ENCODE measurements at regions not wholly inside any gene's neighbourhood (a gene's known extent, or its start where the extent isn't known, plus 50 kb on each side); places are given as distances from the start of the nearest gene placed in this dataset.
A peak's percentile ranks its signal among the peaks of the same experiment; 100 is the strongest.
"Not testable (repeated sequence)": the region's sequence is repeated elsewhere in the genome, so short reads cannot be mapped to it uniquely, and the experiment has no call there.

DNA sequence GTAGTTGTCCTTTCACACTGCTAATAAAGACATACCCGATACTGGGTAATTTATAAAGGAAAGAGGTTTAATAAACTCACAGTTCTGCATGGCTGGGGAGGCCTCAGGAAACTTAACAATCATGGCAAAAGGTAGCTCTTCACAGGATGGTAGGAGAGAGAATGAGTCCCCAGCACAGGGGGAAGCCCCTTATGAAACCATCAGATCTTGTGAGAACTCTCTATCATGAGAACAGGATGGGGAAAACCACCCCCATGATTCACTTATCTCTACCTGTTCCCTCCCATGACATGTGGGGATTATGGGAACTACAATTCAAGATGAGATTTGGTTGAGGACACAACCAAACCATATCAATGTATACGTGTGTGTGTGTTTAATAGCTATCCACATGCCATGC is 983.1 kb downstream of the C4orf33 start:
- not testable (repeated sequence) for H3K27ac Mint-ChIP-seq; ATAC-seq (ENCODE audit: low read depth in 2 of 2); H3K4me1 Mint-ChIP-seq; H3K36me3 ChIP-seq (ENCODE audit: control insufficient read depth, insufficient read depth, low read length); H3K27me3 Mint-ChIP-seq; H3K9me3 Mint-ChIP-seq; DNase-seq; H3K4me3 Mint-ChIP-seq; H3K27me3 ChIP-seq (ENCODE audit: control insufficient read depth, insufficient read depth, low read length); H3K4me1 ChIP-seq (ENCODE audit: control insufficient read depth, insufficient read depth, low read length, poor library complexity, severe bottlenecking); H3K9me3 ChIP-seq (ENCODE audit: control insufficient read depth in 2 of 2, low read length in 2 of 2); H3K27ac ChIP-seq (ENCODE audit: insufficient read depth, low read length, poor library complexity, severe bottlenecking); H3K4me3 ChIP-seq (ENCODE audit: low read depth, low read length); H3K36me3 Mint-ChIP-seq

DNA sequence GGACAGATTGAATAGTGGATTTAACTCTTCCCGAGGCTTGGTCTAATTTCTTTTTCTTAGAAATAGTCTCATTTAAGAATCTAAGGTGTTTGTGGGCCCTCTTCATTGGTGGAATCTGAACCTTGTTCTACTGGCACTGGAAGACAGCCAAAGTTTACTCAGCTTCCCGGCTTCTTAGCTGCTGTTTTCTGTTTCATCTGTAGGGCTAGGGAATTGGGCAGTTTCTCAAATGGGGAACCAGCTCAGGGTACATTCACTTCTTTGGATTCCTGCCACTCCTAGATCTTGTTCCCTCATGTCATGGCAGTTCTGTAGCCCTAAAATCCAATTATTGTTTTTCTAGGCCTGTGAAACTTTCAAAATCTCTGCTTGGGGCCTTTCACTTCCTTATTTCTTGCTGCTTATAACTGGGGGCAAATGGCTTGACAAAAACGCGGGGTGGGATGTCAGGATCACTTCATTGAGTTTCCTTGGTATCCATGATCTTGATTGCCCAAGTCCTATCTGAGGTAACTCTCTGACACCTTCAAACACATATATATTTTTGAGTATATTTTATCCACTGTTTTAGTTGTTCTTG is 985.0 kb downstream of the C4orf33 start:
- H3K4me3 Mint-ChIP-seq = no peak overlapping the region
- ATAC-seq (ENCODE audit: low read depth in 2 of 2) = no peak
- no peaks in the 10 kb centered on the region for H3K36me3 ChIP-seq (ENCODE audit: control insufficient read depth, insufficient read depth, low read length)
- H3K27me3 ChIP-seq (ENCODE audit: control insufficient read depth, insufficient read depth, low read length) = no peaks in the 10 kb centered on the region
- H3K27ac Mint-ChIP-seq = peak overlapping the region in 1 of 3 donors; percentile 40
- H3K27ac ChIP-seq (ENCODE audit: insufficient read depth, low read length, poor library complexity, severe bottlenecking) = no peak overlapping the region
- no peak overlapping the region for H3K4me3 ChIP-seq (ENCODE audit: low read depth, low read length)
- H3K9me3 ChIP-seq (ENCODE audit: control insufficient read depth in 2 of 2, low read length in 2 of 2) = peaks cover 0 to 3% of the 10 kb centered on the region in 2 experiments
- peaks cover 0 to 5% (median 1%) of the 10 kb centered on the region in 7 donors for H3K9me3 Mint-ChIP-seq
- no peaks in the 10 kb centered on the region for H3K4me1 ChIP-seq (ENCODE audit: control insufficient read depth, insufficient read depth, low read length, poor library complexity, severe bottlenecking)
- no peaks in the 10 kb centered on the region for H3K27me3 Mint-ChIP-seq
- no peaks in the 10 kb centered on the region for H3K36me3 Mint-ChIP-seq
- no peaks in the 10 kb centered on the region for H3K4me1 Mint-ChIP-seq
- no peak for DNase-seq

DNA sequence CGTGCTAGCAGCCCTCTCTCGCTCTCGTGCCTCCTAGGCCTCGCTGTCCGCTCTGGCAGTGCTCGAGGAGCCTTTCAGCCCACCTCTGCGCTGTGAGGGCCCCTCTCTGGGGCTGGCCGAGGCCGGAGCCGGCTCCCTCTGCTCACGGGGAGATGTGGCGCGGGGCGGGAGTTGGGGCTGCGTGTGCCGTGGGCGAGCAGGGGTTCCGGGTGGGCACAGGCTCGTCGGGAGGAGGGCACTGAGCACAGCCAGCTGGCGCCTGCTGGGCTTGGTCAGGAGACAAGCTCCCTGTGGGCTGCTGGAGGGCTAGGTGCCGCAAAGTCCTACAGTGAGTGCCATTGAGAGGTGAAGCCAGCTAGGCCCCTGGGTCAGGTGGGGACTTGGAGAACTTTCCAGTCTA is 994.5 kb downstream of the C4orf33 start:
- Mint-ChIP-seq H3K9me3 (peaks cover 0 to 13% (median 6%) of the 10 kb centered on the region in 7 donors), H3K27ac (no peak overlapping the region), H3K27me3 (no peaks in the 10 kb centered on the region), H3K4me3 (no peak overlapping the region), H3K4me1 (no peaks in the 10 kb centered on the region), H3K36me3 (no peaks in the 10 kb centered on the region)
- Histone ChIP-seq H3K27ac (ENCODE audit: insufficient read depth, low read length, poor library complexity, severe bottlenecking) (no peak overlapping the region), H3K36me3 (ENCODE audit: control insufficient read depth, insufficient read depth, low read length) (no peaks in the 10 kb centered on the region), H3K4me3 (ENCODE audit: low read depth, low read length) (no peak overlapping the region), H3K27me3 (ENCODE audit: control insufficient read depth, insufficient read depth, low read length) (no peaks in the 10 kb centered on the region), H3K4me1 (ENCODE audit: control insufficient read depth, insufficient read depth, low read length, poor library complexity, severe bottlenecking) (no peaks in the 10 kb centered on the region), H3K9me3 (ENCODE audit: control insufficient read depth in 2 of 2, low read length in 2 of 2) (peaks cover 0 to 8% of the 10 kb centered on the region in 2 experiments)
- ATAC-seq (ENCODE audit: low read depth in 2 of 2) = no peak
- no peak for DNase-seq

DNA sequence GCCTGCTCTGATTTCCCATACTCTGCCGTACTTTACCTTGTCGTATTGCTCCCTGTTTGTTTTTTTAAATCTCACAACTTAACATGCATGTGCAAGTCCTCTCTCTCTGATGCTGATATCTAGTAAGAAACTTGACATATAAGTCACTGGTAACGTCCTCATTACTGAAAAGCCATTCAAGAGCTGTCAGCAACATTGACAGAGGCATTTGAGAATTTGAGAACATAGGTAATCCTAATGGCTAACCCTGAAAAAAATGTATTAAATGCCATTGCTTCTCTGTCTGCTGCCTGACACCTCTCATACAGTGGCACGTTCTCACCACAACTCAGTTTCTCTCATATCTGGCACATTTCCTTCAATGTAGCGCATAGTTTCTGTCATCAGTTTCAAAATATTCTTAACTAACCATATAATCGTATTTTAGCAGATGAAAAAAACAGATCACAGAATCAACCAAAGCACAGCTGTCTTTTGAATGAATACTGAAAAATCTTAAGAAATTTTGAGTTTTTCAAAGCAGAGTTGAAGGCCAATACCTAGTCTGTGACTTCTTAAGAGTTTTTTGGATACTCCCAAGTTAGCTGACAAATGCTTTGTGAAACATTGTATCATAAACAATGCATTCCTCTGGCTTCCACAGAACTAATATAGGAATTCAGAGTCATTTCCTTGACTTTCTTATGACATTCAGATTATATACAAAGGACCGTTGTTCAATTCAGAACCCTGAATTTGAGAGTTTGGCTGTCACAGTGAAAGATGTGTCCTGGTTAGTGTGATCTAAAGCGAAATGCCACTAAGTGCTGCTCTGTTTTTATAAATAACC is 996.4 kb downstream of the C4orf33 start:
- peak overlapping the region in 1 of 4 donors; percentile 66 for H3K4me3 Mint-ChIP-seq

DNA sequence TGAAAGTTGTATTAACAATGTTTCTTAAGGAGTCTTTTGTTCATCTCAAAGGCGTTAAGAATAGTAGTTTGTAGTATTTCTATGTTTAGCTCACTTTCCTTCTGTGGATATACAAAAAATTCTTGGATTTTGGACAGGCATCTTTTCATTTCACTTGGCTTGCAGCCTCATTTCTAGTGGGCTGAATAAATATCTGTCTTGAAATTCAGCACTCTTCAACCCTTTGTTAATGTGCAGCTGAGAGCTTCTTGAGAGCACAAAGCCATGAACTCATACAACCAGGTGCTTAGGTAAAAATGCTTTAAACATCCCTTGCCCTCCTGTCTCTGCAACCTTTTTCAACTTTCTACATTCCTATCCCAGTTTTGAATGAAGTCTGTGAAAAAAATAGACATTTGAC is 1003.2 kb downstream of the C4orf33 start:
- no peaks in the 10 kb centered on the region for H3K4me1 Mint-ChIP-seq
- Histone ChIP-seq H3K4me3 (ENCODE audit: low read depth, low read length) (no peak overlapping the region), H3K27ac (ENCODE audit: insufficient read depth, low read length, poor library complexity, severe bottlenecking) (no peak overlapping the region), H3K27me3 (ENCODE audit: control insufficient read depth, insufficient read depth, low read length) (no peaks in the 10 kb centered on the region), H3K36me3 (ENCODE audit: control insufficient read depth, insufficient read depth, low read length) (no peaks in the 10 kb centered on the region), H3K4me1 (ENCODE audit: control insufficient read depth, insufficient read depth, low read length, poor library complexity, severe bottlenecking) (no peaks in the 10 kb centered on the region), H3K9me3 (ENCODE audit: control insufficient read depth in 2 of 2, low read length in 2 of 2) (no peaks in the 10 kb centered on the region)
- H3K27me3 Mint-ChIP-seq = no peaks in the 10 kb centered on the region
- H3K4me3 Mint-ChIP-seq = no peak overlapping the region
- no peak for DNase-seq
- no peaks in the 10 kb centered on the region for H3K36me3 Mint-ChIP-seq
- peaks cover 0 to 6% (median 3%) of the 10 kb centered on the region in 7 donors for H3K9me3 Mint-ChIP-seq
- H3K27ac Mint-ChIP-seq = no peak overlapping the region
- ATAC-seq (ENCODE audit: low read depth in 2 of 2) = no peak

More for the DNA sequence above, 996.4 kb downstream of the C4orf33 start:
- no peak for ATAC-seq (ENCODE audit: low read depth in 2 of 2)
- Mint-ChIP-seq H3K27me3 (no peaks in the 10 kb centered on the region), H3K4me1 (no peaks in the 10 kb centered on the region), H3K36me3 (no peaks in the 10 kb centered on the region), H3K27ac (no peak overlapping the region), H3K9me3 (peaks cover 0 to 13% (median 6%) of the 10 kb centered on the region in 7 donors)
- DNase-seq = no peak
- H3K27ac ChIP-seq (ENCODE audit: insufficient read depth, low read length, poor library complexity, severe bottlenecking) = no peak overlapping the region
- no peaks in the 10 kb centered on the region for H3K36me3 ChIP-seq (ENCODE audit: control insufficient read depth, insufficient read depth, low read length)
- H3K4me3 ChIP-seq (ENCODE audit: low read depth, low read length) = no peak overlapping the region
- H3K9me3 ChIP-seq (ENCODE audit: control insufficient read depth in 2 of 2, low read length in 2 of 2) = peaks cover 0 to 5% of the 10 kb centered on the region in 2 experiments
- no peaks in the 10 kb centered on the region for H3K27me3 ChIP-seq (ENCODE audit: control insufficient read depth, insufficient read depth, low read length)
- H3K4me1 ChIP-seq (ENCODE audit: control insufficient read depth, insufficient read depth, low read length, poor library complexity, severe bottlenecking) = no peaks in the 10 kb centered on the region

DNA sequence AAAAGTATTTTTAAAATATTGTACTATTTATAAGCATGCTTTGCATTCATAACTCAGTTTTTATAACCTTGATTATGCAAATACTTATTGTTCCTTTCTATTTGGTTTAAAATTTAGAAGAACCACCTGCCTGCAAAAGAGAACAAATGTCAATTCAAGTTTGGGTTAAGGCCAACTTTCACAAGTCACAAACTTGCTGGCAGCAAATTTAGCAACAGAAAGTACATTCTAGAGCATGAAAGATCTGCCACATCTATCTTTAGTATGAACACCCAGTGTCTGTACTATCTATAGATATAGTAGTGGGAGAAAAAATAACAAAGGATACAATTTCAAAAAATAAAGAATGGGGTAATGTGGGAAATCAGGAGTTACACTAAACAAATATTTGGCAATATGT is 1014.2 kb downstream of the C4orf33 start:
- no peak for ATAC-seq (ENCODE audit: low read depth in 2 of 2)
- H3K27ac Mint-ChIP-seq = no peak overlapping the region

DNA sequence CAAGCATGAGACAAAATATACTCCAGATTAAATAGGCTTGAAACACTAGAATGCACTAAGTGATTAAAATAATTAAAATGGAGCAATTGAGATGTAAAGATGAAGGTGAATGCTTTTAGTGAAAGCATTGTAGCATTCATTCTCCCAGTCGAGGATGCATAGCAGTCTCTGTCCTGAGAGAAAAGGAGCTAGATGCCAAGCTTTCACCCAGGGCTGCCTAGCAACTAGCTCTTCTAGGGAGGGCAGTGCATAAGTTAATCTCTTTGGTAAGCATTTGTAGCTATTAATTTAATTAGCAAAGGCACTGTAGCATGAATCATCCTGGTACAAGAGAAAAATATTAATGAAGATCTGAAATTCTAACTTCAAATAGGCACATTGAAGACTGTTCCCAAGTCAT is 1014.8 kb downstream of the C4orf33 start:
- Histone ChIP-seq H3K27me3 (ENCODE audit: control insufficient read depth, insufficient read depth, low read length) (no peaks in the 10 kb centered on the region), H3K4me3 (ENCODE audit: low read depth, low read length) (no peak overlapping the region), H3K36me3 (ENCODE audit: control insufficient read depth, insufficient read depth, low read length) (no peaks in the 10 kb centered on the region), H3K4me1 (ENCODE audit: control insufficient read depth, insufficient read depth, low read length, poor library complexity, severe bottlenecking) (no peaks in the 10 kb centered on the region), H3K9me3 (ENCODE audit: control insufficient read depth in 2 of 2, low read length in 2 of 2) (no peaks in the 10 kb centered on the region), H3K27ac (ENCODE audit: insufficient read depth, low read length, poor library complexity, severe bottlenecking) (no peak overlapping the region)
- no peaks in the 10 kb centered on the region for H3K27me3 Mint-ChIP-seq
- H3K4me1 Mint-ChIP-seq = no peaks in the 10 kb centered on the region
- H3K4me3 Mint-ChIP-seq = no peak overlapping the region
- no peak overlapping the region for H3K27ac Mint-ChIP-seq
- no peak for DNase-seq
- no peaks in the 10 kb centered on the region for H3K36me3 Mint-ChIP-seq
- no peak for ATAC-seq (ENCODE audit: low read depth in 2 of 2)
- H3K9me3 Mint-ChIP-seq = peaks cover 2 to 25% (median 6%) of the 10 kb centered on the region in 7 donors

More for the DNA sequence above, 1014.2 kb downstream of the C4orf33 start:
- H3K36me3 ChIP-seq (ENCODE audit: control insufficient read depth, insufficient read depth, low read length) = no peaks in the 10 kb centered on the region
- no peaks in the 10 kb centered on the region for H3K4me1 ChIP-seq (ENCODE audit: control insufficient read depth, insufficient read depth, low read length, poor library complexity, severe bottlenecking)
- no peaks in the 10 kb centered on the region for H3K27me3 ChIP-seq (ENCODE audit: control insufficient read depth, insufficient read depth, low read length)
- no peak overlapping the region for H3K27ac ChIP-seq (ENCODE audit: insufficient read depth, low read length, poor library complexity, severe bottlenecking)
- Mint-ChIP-seq H3K4me3 (no peak overlapping the region), H3K9me3 (peaks cover 2 to 24% (median 5%) of the 10 kb centered on the region in 7 donors), H3K27me3 (no peaks in the 10 kb centered on the region), H3K4me1 (no peaks in the 10 kb centered on the region), H3K36me3 (no peaks in the 10 kb centered on the region)
- DNase-seq = no peak
- H3K4me3 ChIP-seq (ENCODE audit: low read depth, low read length) = no peak overlapping the region
- H3K9me3 ChIP-seq (ENCODE audit: control insufficient read depth in 2 of 2, low read length in 2 of 2) = no peaks in the 10 kb centered on the region

DNA sequence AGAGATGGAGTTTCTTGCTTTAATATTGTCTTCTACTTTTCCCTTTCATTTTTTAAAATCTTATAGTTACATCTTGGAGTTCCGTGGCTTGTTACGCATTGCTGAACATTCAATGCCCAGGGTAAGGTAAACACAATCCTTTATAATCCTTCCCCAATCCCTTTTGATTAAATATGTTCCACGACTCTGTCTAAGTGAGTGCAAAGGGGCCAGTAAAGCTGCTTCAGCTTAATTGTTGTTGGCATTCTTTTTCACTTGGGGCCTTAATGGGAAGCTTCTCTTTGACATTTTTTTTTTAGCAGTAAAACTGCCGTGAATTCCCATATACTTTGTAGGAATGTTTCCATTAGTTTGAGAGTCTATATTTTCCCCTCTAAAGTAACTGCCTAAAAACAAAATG is 1028.1 kb downstream of the C4orf33 start:
- no peaks in the 10 kb centered on the region for H3K4me1 ChIP-seq (ENCODE audit: control insufficient read depth, insufficient read depth, low read length, poor library complexity, severe bottlenecking)
- H3K4me1 Mint-ChIP-seq = no peaks in the 10 kb centered on the region
- DNase-seq (no peak), ATAC-seq (ENCODE audit: low read depth in 2 of 2) (no peak)
- H3K27me3 Mint-ChIP-seq = no peaks in the 10 kb centered on the region
- peaks cover 0 to 5% of the 10 kb centered on the region in 2 experiments for H3K9me3 ChIP-seq (ENCODE audit: control insufficient read depth in 2 of 2, low read length in 2 of 2)
- H3K27me3 ChIP-seq (ENCODE audit: control insufficient read depth, insufficient read depth, low read length) = no peaks in the 10 kb centered on the region
- H3K27ac ChIP-seq (ENCODE audit: insufficient read depth, low read length, poor library complexity, severe bottlenecking) = no peak overlapping the region
- H3K4me3 ChIP-seq (ENCODE audit: low read depth, low read length) = no peak overlapping the region
- H3K36me3 Mint-ChIP-seq = no peaks in the 10 kb centered on the region
- no peak overlapping the region for H3K27ac Mint-ChIP-seq
- peaks cover under 1 to 16% (median 3%) of the 10 kb centered on the region in 7 donors for H3K9me3 Mint-ChIP-seq
- no peak overlapping the region for H3K4me3 Mint-ChIP-seq
- H3K36me3 ChIP-seq (ENCODE audit: control insufficient read depth, insufficient read depth, low read length) = no peaks in the 10 kb centered on the region

Measured in CD4-positive, CD25-positive, alpha-beta regulatory T cell (primary cell).